Smooth muscle cell (in vitro differentiated cells): ENCODE measurements at regions not wholly inside any gene's neighbourhood (a gene's known extent, or its start where the extent isn't known, plus 50 kb on each side); places are given as distances from the start of the nearest gene placed in this dataset.
A peak's percentile ranks its signal among the peaks of the same experiment; 100 is the strongest.

Source experiments
- DNase-seq: peaks from one replicate; lab custom pipeline; 2025; ENCODE audit not compliant: unreplicated experiment; lab: John Stamatoyannopoulos, UW
- H2AFZ ChIP-seq: fragments of 200-600 bp; sonication (generic); 2 replicates; pipeline ENCODE4 v1.6.0; 2016; ENCODE audit warnings: antibody characterized with exemption, low read depth, mild to moderate bottlenecking
- H3F3A ChIP-seq: fragments of 200-600 bp; sonication (generic); 2 replicates; pipeline ENCODE4 v1.6.0; 2017; ENCODE audit warnings: antibody characterized with exemption, low read depth
- H3K27ac ChIP-seq: fragments of 200-600 bp; sonication (generic); 2 replicates; pipeline ENCODE4 v1.5.1; 2016; ENCODE audit warnings: low read depth, mild to moderate bottlenecking
- H3K27me3 ChIP-seq: fragments of 200-600 bp; sonication (generic); 2 replicates; pipeline ENCODE4 v1.6.1; 2016; ENCODE audit warnings: low read depth, mild to moderate bottlenecking
- H3K36me3 ChIP-seq: fragments of 200-600 bp; sonication (generic); 2 replicates; pipeline ENCODE4 v1.5.1; 2016; ENCODE audit warnings: low read depth
- H3K4me1 ChIP-seq: fragments of 200-600 bp; sonication (generic); 2 replicates; pipeline ENCODE4 v1.5.1; 2016; ENCODE audit warnings: low read depth
- H3K4me2 ChIP-seq: fragments of 200-600 bp; sonication (generic); 2 replicates; pipeline ENCODE4 v1.6.0; 2016; ENCODE audit warnings: mild to moderate bottlenecking
- H3K4me3 ChIP-seq: fragments of 200-600 bp; sonication (generic); 2 replicates; pipeline ENCODE4 v1.5.1; 2016; ENCODE audit warnings: mild to moderate bottlenecking
- H3K79me2 ChIP-seq: fragments of 200-600 bp; sonication (generic); 2 replicates; pipeline ENCODE4 v1.6.0; 2016; ENCODE audit warnings: low read depth, mild to moderate bottlenecking
- H3K9ac ChIP-seq: fragments of 200-600 bp; sonication (generic); 2 replicates; pipeline ENCODE4 v1.6.0; 2016; ENCODE audit warnings: low read depth
- H3K9me3 ChIP-seq: fragments of 200-600 bp; sonication (generic); replicated peaks from 2 replicates; pipeline ENCODE4 v1.5.1; 2016; ENCODE audit warnings: low read depth
- H4K20me1 ChIP-seq: fragments of 200-600 bp; sonication (generic); 2 replicates; pipeline ENCODE4 v1.6.0; 2016; ENCODE audit warnings: low read depth
- CTCF ChIP-seq: fragments of 200-600 bp; sonication (generic); IDR thresholded peaks from 2 replicates; pipeline ENCODE4 v1.5.1; 2017; ENCODE audit warnings: borderline replicate concordance, mild to moderate bottlenecking, antibody characterized with exemption; ENCODE audit not compliant: insufficient read depth, poor library complexity, severe bottlenecking
- WGBS: methylation state at CpG from one replicate; pipeline ENCODE4 v1.1.7; 2016; ENCODE audit warnings: low lambda C conversion rate; 5-methylcytosine and 5-hydroxymethylcytosine counted together

GRCh38 chr2:239758279-239758877 is 266.8 kb downstream of the NDUFA10 start:
- DNase-seq: no peak
- no peak overlapping the region for H3K4me3 ChIP-seq
- H3K4me2 ChIP-seq: peak overlapping the region; percentile 59
- no peaks in the 10 kb centered on the region for H3K9me3 ChIP-seq
- H3K9ac ChIP-seq: peak overlapping the region; percentile 67
- peak overlapping the region; percentile 68 for H3K27ac ChIP-seq
- peaks cover 11% of the 10 kb centered on the region for H3K4me1 ChIP-seq
- no peaks in the 10 kb centered on the region for H4K20me1 ChIP-seq
- 45% methylated on average over 18 of the region's 18 CpGs for WGBS
- no peaks in the 10 kb centered on the region for H3K27me3 ChIP-seq
- no peaks in the 10 kb centered on the region for H3K36me3 ChIP-seq
- no peak overlapping the region for H2AFZ ChIP-seq
- H3F3A ChIP-seq: no peaks in the 10 kb centered on the region
- TF ChIP-seq CTCF: no peak
- no peaks in the 10 kb centered on the region for H3K79me2 ChIP-seq

GRCh38 chr2:239756790-239757760 is 268.1 kb downstream of the NDUFA10 start:
- no peaks in the 10 kb centered on the region for H4K20me1 ChIP-seq
- H3K36me3 ChIP-seq: no peaks in the 10 kb centered on the region
- no peak for TF ChIP-seq CTCF
- peak overlapping the region; percentile 67 for H3K9ac ChIP-seq
- WGBS: 71% methylated on average over 31 of the region's 31 CpGs
- DNase-seq: no peak
- H3F3A ChIP-seq: no peaks in the 10 kb centered on the region
- H3K4me1 ChIP-seq: peaks cover 11% of the 10 kb centered on the region
- peak overlapping the region; percentile 59 for H3K4me2 ChIP-seq
- no peaks in the 10 kb centered on the region for H3K27me3 ChIP-seq
- H3K27ac ChIP-seq: peak overlapping the region; percentile 68
- H2AFZ ChIP-seq: no peak overlapping the region
- no peaks in the 10 kb centered on the region for H3K79me2 ChIP-seq
- H3K4me3 ChIP-seq: no peak overlapping the region
- H3K9me3 ChIP-seq: no peaks in the 10 kb centered on the region

- Histone ChIP-seq H3K79me2 (no peaks in the 10 kb centered on the region), H3K27ac (peak overlapping the region; percentile 68), H3K4me2 (no peak overlapping the region), H3K9ac (peak overlapping the region; percentile 67), H3K9me3 (no peaks in the 10 kb centered on the region), H4K20me1 (no peaks in the 10 kb centered on the region), H3K4me3 (no peak overlapping the region), H3K27me3 (no peaks in the 10 kb centered on the region), H3K36me3 (no peaks in the 10 kb centered on the region), H3F3A (no peaks in the 10 kb centered on the region), H2AFZ (no peak overlapping the region), H3K4me1 (peaks cover 18% of the 10 kb centered on the region)
- no peak for TF ChIP-seq CTCF
- no peak for DNase-seq
- WGBS: 88% methylated on average over 10 of the region's 10 CpGs
These were observed 268.9 kb downstream of the NDUFA10 start for GRCh38 chr2:239756031-239756789.
